HEK293 (cell line): ENCODE measurements at regions not wholly inside any gene's neighbourhood (a gene's known extent, or its start where the extent isn't known, plus 50 kb on each side); places are given as distances from the start of the nearest gene placed in this dataset.

Source experiments
- ATF2 ChIP-seq: fragments of 450-650 bp; formaldehyde crosslinking; IDR thresholded peaks from 2 replicates; pipeline ENCODE4 v1.5.1; 2016; ENCODE audit warnings: missing biosample characterization, missing genetic modification characterization, low read depth
- CTCF ChIP-seq: fragments of 450-650 bp; formaldehyde crosslinking; IDR thresholded peaks from 2 replicates; pipeline ENCODE4 v1.5.1; 2016; ENCODE audit warnings: missing biosample characterization, missing genetic modification characterization
- PRDM2 ChIP-seq: fragments of 450-650 bp; formaldehyde crosslinking; IDR thresholded peaks from 2 replicates; pipeline ENCODE4 v1.5.1; 2016; ENCODE audit warnings: missing biosample characterization, missing genetic modification characterization, borderline replicate concordance
- ZBTB21 ChIP-seq: fragments of 450-650 bp; formaldehyde crosslinking; IDR thresholded peaks from 2 replicates; pipeline ENCODE4 v1.5.1; 2017; ENCODE audit warnings: missing biosample characterization, missing genetic modification characterization
- ZNF10 ChIP-seq: fragments of 450-650 bp; formaldehyde crosslinking; IDR thresholded peaks from 2 replicates; pipeline ENCODE4 v1.5.1; 2017; ENCODE audit warnings: missing biosample characterization, missing genetic modification characterization
- ZNF132 ChIP-seq: fragments of 450-650 bp; formaldehyde crosslinking; IDR thresholded peaks from 2 replicates; pipeline ENCODE4 v1.5.1; 2017; ENCODE audit warnings: missing biosample characterization, missing genetic modification characterization, borderline replicate concordance
- ZNF184 ChIP-seq: fragments of 450-650 bp; IDR thresholded peaks from 2 replicates; pipeline ENCODE4 v1.5.1; 2018; ENCODE audit warnings: missing biosample characterization, mild to moderate bottlenecking, missing genetic modification characterization
- ZNF76 ChIP-seq: fragments of 450-650 bp; formaldehyde crosslinking; IDR thresholded peaks from 2 replicates; pipeline ENCODE4; 2016; ENCODE audit warnings: low read depth, missing biosample characterization, missing genetic modification characterization, borderline replicate concordance
- ZNF843 ChIP-seq: fragments of 450-650 bp; formaldehyde crosslinking; IDR thresholded peaks from 2 replicates; pipeline ENCODE4 v1.5.1; 2016; ENCODE audit warnings: missing biosample characterization, missing genetic modification characterization

GRCh38 chr6:158894193-158894592 is 75.0 kb upstream of the EZR start:
- TF ChIP-seq CTCF (tag by site-specific recombination) (no peak), ZBTB21 (tag by site-specific recombination) (no peak), ZNF843 (tag by site-specific recombination) (no peak), ZNF76 (no peak), ATF2 (tag by site-specific recombination) (no peak), ZNF132 (tag by site-specific recombination) (no peak), PRDM2 (tag by site-specific recombination) (no peak), ZNF10 (tag by site-specific recombination) (no peak), ZNF184 (no peak)
